ENCODE measurements at regions not wholly inside any gene's neighbourhood (a gene's known extent, or its start where the extent isn't known, plus 50 kb on each side); places are given as distances from the start of the nearest gene placed in this dataset.
"Not testable (repeated sequence)": the region's sequence is repeated elsewhere in the genome, so short reads cannot be mapped to it uniquely, and the experiment has no call there.

DNA sequence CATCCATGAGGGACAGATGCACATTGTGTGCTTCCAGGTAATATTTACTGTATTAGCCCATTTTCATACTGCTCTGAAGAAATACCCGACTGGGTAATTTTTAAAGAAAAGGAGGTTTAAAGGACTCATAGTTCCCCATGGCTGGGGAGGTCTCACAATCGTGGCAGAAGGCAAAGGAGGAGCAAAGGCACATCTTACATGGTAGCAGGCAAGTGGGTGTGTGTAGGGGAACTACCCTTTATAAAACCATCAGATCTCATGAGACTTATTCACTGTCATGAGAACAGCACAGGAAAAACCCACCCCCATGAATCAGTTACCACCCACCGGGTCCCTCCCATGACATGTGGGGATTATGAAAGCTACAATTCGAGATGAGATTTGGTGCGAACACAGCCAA lies 148.8 kb upstream of the FBXL17 start:
- DNase-seq (ENCODE audit: low read depth): no peak

DNA sequence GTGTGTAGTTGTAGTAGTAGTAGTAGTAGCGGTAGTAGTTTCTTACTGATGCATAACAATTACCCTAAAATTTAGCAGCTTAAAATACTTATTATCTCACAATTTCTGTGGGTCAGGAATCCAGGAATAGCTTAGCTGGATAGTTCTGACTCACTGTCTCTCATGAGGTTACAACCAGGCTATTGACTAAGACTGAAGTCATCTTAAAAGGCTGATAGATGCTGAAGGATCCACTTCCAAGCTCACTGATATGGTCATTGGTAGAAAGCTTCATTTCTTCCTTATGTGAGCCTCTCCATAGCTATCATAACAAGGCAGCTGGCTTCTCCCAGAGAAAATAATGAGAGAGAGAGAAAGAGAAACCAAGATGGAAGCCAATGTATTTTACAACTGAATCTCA lies 147.5 kb upstream of the FBXL17 start:
- no peak for DNase-seq (ENCODE audit: low read depth)

DNA sequence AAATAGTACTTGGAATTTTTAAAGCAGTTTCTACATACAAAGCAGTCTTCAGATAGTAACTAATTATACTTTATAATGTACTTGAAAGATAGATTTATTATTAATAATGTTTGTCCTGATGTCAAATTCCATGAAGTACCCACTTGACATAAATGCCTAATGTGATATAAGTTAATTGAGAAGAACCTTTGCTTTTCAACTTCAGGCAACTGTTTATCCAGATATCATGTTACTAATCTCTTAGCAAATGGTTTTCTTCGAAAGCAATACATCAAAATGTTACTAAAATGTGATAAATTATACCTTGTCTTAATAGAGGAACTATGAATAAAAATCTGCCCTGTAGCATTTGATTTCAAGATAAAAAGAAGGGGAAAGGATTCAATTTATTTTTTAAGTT lies 146.8 kb upstream of the FBXL17 start:
- DNase-seq (ENCODE audit: low read depth): no peak

DNA sequence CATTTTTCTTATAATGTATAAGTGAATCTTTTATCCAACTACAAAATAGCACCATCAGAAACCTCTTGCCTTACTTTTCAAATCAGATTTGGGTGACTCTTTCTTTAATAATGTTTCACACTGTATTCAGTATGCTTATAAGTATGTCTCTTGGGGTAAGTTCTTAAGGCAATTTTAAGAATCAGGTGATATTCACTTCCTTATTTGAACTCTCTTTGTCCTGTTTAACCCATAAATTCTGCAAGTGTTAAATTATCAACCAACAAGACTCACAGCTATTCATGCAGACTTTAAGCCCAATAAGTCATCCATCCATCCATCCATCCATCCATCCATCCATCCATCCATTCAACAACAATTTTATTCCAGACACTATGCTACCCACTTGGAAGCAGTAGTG lies 142.7 kb upstream of the FBXL17 start:
- no peak for DNase-seq (ENCODE audit: low read depth)

DNA sequence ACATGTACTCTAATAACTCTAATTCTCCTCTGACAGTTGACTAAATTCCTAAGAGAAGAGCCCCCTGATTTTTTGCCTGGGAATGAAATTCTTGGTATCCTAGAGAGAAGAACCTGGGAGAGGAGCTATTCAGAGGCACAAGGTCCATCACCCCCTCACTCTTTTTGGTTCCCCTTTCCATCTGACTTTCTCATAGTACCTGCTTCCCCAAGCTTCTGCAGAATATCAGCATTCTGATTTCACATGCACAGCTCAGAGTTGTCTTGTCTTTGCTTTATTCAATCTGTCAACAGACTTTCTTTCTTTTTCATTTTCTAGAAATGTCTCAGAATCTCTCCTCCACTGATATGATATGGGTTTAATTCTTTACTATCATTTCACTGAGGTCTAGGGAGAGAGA lies 141.5 kb upstream of the FBXL17 start:
- no peak for DNase-seq (ENCODE audit: low read depth)

DNA sequence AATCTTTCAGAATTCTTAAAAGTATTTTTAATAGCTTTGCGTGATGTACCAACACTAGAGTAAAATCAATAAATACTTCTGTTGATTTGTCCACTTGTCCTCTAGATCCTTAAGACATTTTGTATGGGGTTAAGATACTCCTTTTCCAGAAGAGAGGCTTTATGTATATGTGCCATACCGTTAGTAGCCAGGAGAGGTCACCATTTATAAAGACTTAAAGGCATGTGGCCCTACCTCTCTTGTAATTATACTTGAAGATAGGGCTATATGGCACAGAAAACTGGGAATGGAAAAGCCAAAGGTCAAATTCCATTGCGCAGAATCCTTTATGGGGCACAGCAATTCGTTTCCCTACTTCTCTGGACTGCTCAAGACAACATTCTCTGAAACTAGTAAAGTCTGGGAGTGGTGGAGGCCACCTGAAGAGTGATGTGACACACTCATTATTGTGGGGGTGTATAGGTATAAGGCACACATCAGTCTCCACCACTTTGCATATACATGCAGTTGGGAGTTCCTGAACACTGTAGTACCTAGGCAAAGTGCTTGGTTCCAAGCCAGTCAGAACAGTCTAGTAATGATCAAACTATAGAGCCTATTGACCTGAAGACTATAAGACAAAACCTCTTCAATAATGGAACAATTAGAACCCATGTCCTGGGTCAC lies 140.1 kb upstream of the FBXL17 start:
- no peak for DNase-seq (ENCODE audit: low read depth)

DNA sequence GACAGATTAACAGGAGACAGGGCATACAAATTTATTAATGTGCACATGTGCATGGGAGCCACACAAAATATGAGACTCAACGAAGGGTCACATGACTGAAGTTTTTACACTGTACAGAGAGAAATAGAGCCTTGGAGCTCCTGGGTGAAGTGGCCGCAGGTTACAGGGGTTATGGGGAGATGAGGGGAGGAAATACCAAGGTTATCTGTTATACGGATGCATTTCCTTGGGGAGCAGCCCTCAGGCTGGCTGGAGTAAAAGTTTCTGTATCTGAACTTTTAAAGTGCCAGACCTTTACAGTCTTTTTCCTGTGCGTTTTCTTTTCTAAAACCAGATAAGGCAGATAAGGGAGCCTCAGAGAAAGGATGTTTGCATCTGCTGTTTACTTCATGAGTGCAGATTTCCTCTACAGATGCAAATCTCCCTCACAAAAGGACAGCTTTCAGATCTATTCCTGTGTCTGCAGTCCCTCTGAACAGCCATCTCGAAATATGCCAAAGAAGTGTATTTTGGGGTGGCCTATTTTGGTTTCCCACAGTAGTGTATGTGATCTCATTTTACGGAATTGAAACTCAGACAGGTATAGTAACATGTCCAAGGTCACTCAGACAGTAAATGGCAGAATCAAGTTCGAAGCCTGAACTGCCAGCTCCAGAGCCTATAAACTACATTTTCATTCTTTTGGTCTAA lies 139.3 kb upstream of the FBXL17 start:
- no peak for DNase-seq (ENCODE audit: low read depth)

DNA sequence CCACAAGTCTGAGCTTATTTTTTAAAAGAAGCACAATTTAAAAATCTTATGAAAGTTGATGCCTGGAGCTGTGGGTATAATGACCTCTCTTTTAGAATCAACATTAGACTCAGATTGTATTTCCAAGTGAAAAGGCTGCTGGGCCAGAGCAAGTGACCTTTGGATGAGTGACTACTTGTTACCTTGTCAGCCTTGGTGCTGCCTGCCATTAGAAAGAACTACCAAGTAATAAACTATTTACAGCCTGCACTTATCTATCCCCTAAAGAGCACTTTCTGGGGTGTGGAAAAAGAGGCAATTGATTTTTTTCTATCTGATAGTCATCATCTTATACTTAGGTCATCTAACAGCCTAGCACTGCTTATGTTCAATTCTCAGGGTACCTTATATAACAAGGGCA lies 134.9 kb upstream of the FBXL17 start:
- DNase-seq (ENCODE audit: low read depth): no peak

DNA sequence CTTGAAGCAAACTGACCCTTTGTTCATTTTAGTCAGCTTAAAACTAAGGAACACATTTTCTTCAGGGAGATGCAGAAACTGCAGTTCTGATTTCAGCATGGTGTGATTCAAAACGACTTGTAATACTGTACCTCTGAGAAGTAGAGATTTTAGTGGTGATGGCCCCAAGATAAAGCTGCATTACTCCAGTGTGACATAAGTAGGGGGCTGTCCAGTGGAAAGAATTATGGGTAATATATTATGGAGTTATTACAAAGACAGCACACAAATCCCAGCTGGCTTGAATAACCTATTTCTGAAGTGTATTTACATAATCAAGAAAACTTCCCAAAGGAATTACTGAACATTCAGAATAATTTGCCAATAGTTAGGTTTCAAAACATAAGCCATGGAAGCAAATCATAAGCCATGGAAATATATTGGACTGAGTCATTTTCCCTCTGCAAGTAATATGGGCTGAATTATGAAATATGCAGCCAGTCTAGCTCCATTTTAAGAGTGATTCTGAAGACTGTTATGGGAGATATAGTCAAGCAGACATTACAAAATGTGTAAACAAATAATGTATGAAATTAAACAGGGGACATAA lies 133.7 kb upstream of the FBXL17 start:
- no peak for DNase-seq (ENCODE audit: low read depth)

DNA sequence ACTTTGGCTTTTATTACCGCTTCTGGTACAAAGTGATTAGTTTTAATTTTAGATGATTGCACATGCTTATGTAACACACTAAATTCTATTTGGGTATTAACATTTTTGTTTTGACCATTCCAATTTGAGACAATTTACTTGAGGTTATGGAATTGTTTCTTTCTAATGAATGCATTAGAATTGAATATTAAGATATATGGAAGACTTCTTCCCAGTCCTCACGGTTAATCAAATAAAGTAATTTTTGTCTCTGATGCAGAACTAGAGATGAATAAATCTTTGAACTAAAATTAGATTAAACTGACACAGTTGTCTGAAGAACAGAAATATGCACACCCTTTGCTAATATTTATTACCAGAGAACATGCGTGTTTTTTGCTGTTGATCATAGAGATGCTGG lies 127.1 kb upstream of the FBXL17 start:
- no peak for DNase-seq (ENCODE audit: low read depth)

- DNase-seq (ENCODE audit: low read depth): no peak
These were observed 125.7 kb upstream of the FBXL17 start for GRCh38 chr5:108507631-108508030.

GRCh38 chr5:108505608-108506007 lies 123.7 kb upstream of the FBXL17 start:
- DNase-seq (ENCODE audit: low read depth): no peak

DNA sequence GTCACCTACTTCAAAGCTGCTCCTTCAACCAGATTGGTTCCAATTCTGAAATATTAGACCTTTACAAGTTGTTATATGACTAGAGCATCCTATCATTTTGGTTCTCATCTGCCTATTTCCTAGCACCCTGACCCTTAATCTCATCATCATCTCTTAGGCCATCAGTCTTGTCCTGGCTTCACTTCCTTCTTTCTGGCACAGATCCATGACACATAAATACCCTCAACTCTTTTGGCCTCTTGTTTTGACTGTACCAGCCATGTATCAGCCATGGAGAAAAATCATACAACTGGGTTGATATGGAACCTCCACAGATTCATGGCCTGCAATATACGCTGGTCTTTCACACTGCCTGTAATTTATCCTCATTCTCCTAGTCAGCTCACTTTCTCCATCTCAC lies 123.1 kb upstream of the FBXL17 start:
- no peak for DNase-seq (ENCODE audit: low read depth)

DNA sequence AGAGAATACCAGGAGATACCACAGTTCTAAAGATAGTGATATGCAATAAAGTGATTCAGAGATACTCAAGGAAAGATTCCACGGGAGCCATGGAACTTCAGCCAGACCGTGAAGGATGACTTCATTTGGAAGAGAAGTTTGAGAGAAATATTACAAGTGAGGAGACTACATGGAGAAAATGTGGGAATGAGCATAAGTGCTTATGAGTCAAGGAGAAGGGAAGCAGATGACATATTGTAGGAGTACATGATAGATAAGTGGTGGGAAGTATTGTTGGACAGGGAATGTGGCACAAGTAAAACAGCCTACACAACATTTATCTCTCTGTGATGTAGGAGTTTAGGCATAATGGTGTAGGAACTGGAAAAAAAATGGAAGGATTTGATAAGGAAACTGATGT lies 122.1 kb upstream of the FBXL17 start:
- DNase-seq (ENCODE audit: low read depth): no peak

DNA sequence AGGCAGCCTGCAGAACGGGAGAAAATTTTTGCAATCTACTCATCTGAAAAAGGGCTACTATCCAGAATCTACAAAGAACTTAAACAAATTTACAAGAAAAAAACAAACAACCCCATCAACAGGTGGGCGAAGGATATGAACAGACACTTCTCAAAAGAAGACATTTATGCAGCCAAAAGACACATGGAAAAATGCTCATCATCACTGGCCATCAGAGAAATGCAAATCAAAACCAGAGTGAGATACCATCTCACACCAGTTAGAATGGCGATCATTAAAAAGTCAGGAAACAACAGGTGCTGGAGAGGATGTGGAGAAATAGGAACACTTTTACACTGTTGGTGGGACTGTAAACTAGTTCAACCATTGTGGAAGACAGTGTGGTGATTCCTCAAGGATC lies 113.7 kb upstream of the FBXL17 start:
- not testable (repeated sequence) for DNase-seq (ENCODE audit: low read depth)

GRCh38 chr5:108487951-108488350 lies 106.1 kb upstream of the FBXL17 start:
- DNase-seq (ENCODE audit: low read depth): no peak

DNA sequence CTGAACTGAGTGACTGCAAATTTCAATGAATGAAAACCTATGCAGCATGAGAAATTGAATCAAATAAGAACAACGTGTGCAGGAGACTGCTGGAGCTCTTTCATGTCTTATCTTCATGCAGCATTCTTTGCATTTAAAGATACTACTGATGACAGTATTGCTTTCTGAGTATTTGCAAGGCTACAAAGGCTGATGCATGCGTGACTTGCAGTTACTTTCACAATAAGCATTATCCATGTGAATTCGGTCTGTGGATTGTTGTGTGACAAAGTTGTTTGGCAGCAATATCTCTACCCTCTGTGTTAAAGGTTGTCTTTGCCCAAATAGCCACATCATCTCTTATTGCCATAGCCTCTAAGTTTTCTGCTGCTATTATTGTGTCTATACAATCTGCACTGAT lies 102.1 kb upstream of the FBXL17 start:
- DNase-seq (ENCODE audit: low read depth): no peak

- no peak for DNase-seq (ENCODE audit: low read depth)
These were observed 99.5 kb upstream of the FBXL17 start for GRCh38 chr5:108481355-108481931.

- DNase-seq (ENCODE audit: low read depth): no peak
These were observed 90.3 kb upstream of the FBXL17 start for GRCh38 chr5:108472237-108472636.

DNA sequence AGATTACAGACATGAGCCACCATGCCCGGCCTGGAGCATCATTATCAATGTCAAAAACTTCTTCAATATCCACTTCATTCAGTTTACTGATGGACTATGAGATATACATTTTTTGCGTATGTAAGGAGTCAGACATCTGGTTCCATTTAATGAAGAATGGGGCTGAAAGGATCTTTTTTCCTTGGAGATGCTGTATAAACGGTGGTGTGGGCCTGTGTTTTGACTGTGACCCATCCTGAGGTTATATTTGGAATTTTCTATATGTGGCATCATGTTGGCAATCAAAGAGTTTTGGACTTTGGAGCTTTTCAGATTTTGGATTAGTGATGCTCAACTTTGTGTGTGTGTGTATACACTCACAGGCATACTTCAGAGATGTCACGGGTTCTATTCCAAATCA lies 85.7 kb upstream of the FBXL17 start:
- DNase-seq (ENCODE audit: low read depth): no peak

- no peak for DNase-seq (ENCODE audit: low read depth)
These were observed 79.9 kb upstream of the FBXL17 start for GRCh38 chr5:108461628-108462367.

DNA sequence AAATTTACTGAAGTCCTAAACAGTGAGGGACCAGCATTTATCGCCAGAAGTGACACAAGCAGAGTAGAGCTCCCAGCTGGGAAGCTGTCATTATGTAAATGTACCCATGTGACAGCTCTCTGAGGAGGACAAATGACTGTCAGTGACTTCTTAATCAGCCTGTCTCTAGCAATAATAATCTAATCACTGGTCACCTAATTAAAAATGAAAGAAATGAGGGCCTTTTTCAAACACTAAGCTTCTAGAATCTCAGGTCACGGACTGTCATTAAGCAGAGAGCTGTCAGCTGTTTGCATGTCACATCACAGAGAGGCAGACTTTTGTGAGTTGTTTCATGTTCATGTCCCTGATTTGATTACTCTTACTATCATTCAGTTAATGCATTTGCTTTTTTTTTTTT lies 77.9 kb upstream of the FBXL17 start:
- no peak for DNase-seq (ENCODE audit: low read depth)

DNA sequence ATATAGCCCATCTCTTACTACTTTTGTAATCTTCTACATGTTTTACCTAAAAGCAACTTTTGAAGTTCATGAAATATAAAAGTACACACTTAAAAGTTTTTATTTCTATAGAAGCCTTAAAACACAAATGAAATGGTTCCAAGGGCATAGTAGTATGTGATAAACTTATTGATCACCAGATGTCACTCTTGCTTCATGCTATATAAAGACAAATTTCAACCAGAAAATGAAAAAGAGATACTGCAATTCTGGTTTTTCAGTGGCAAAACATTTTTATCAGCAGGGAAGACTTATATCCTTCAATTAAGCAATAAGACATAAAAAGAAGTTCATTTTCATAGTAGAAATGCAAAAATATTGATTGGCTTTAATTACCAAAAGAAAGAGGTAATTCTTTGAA lies 69.4 kb upstream of the FBXL17 start:
- DNase-seq (ENCODE audit: low read depth): no peak
